Chondrocyte (in vitro differentiated cells): ENCODE measurements at regions not wholly inside any gene's neighbourhood (a gene's known extent, or its start where the extent isn't known, plus 50 kb on each side); places are given as distances from the start of the nearest gene placed in this dataset.

ENCODE experiments used
- DNase-seq: peaks from one replicate; pipeline ENCODE4 v3.0.0; 2021; ENCODE audit warnings: mixed read lengths, low spot score
- H3K27ac Mint-ChIP-seq: one replicate; pipeline ENCODE4 v1.8.0; 2021; ENCODE audit warnings: mild to moderate bottlenecking, moderate library complexity, mixed read lengths; ENCODE audit not compliant: unreplicated experiment
- H3K27me3 Mint-ChIP-seq: 2 replicates; pipeline ENCODE4 v1.8.0; 2021; ENCODE audit warnings: low read depth, mixed read lengths
- H3K36me3 Mint-ChIP-seq: 2 replicates; pipeline ENCODE4 v1.8.0; 2021; ENCODE audit warnings: low read depth, mixed read lengths
- H3K4me1 Mint-ChIP-seq: 2 replicates; pipeline ENCODE4 v1.8.0; 2021; ENCODE audit warnings: low read depth, mild to moderate bottlenecking, mixed read lengths
- H3K4me3 Mint-ChIP-seq: one replicate; pipeline ENCODE4 v1.8.0; 2021; ENCODE audit warnings: mild to moderate bottlenecking, moderate library complexity, mixed read lengths; ENCODE audit not compliant: unreplicated experiment
- H3K9me3 Mint-ChIP-seq: 2 replicates; pipeline ENCODE4 v1.8.0; 2021; ENCODE audit warnings: low read depth, mixed read lengths
- TF ChIP-seq, protein P1 (sequence below): fragments of 200-600 bp; sonication (generic); IDR thresholded peaks from 2 replicates; pipeline ENCODE4 v1.5.0; 2021; ENCODE audit warnings: antibody characterized with exemption, mild to moderate bottlenecking, moderate library complexity

DNA sequence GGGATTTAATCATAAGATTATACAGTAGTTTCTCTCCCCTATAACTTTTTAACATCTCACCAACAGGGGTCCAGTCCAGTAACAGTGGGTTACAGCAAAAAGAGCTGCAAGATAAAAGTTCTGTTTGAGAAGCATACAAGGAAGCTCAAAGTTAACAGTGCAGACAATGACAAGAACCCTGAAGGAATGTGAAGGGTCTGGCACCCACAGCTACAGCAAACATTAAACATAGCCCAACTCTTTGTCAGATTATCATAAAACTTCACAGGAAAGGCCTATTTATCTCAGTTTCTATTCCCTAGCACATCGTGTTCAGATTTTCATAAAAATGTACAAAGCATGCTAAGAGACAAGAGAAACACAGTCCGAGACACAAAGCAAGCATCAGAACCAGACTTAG, 309.4 kb downstream of the DIRAS2 start:
- Mint-ChIP-seq H3K4me1 (peaks cover 58% of the 10 kb centered on the region), H3K36me3 (peaks cover 2% of the 10 kb centered on the region), H3K27me3 (no peaks in the 10 kb centered on the region), H3K9me3 (peaks cover 2% of the 10 kb centered on the region), H3K27ac (peak overlapping the region; percentile 98), H3K4me3 (no peak overlapping the region)
- TF ChIP-seq, protein P1, sequence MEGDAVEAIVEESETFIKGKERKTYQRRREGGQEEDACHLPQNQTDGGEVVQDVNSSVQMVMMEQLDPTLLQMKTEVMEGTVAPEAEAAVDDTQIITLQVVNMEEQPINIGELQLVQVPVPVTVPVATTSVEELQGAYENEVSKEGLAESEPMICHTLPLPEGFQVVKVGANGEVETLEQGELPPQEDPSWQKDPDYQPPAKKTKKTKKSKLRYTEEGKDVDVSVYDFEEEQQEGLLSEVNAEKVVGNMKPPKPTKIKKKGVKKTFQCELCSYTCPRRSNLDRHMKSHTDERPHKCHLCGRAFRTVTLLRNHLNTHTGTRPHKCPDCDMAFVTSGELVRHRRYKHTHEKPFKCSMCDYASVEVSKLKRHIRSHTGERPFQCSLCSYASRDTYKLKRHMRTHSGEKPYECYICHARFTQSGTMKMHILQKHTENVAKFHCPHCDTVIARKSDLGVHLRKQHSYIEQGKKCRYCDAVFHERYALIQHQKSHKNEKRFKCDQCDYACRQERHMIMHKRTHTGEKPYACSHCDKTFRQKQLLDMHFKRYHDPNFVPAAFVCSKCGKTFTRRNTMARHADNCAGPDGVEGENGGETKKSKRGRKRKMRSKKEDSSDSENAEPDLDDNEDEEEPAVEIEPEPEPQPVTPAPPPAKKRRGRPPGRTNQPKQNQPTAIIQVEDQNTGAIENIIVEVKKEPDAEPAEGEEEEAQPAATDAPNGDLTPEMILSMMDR: no peak
- DNase-seq: no peak

DNA sequence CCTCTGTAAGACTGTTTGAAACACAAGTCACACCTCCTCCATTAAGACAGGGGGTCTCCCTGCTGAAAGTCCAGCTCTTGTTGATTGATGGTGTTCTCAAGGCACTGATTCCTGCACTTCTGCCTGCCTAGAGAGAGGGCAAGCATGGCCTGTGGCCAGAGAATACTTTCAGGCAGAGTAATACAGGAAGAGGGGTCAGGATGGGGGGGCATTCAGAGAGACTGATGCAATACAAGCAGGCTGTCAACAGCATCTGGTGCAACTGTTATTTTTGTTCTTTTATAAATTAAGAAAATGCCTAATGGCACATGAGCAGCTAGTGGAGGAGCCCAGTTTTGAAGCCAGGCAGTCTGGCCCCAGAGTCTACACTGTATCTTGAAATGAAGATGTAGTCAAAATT, 302.2 kb downstream of the DIRAS2 start:
- H3K27me3 Mint-ChIP-seq: no peaks in the 10 kb centered on the region
- peaks cover 59% of the 10 kb centered on the region for H3K4me1 Mint-ChIP-seq
- H3K27ac Mint-ChIP-seq: peak overlapping the region; percentile 90
- H3K9me3 Mint-ChIP-seq: peaks cover 8% of the 10 kb centered on the region
- TF ChIP-seq, protein P1: no peak
- H3K36me3 Mint-ChIP-seq: no peaks in the 10 kb centered on the region
- H3K4me3 Mint-ChIP-seq: no peak overlapping the region
- DNase-seq: no peak

DNA sequence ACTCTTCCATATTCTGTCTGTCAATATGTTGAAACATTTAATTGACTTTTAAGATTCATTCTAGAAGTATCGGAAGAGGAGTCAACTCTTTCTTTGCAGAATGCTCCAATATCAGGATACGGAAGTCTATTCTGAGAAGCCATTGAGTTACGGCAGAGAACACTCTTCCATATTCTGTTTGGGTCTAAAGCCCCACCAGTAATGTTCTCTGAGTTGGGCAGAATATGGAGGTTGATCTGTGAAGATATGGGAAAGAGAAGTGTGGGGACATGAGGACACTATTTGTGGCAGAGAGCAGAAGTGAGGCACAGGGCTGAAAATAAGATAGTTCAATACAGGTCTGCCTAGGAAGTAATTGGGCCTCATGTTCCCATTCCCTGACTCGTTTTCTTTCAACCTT, 300.0 kb downstream of the DIRAS2 start:
- Mint-ChIP-seq H3K36me3 (no peaks in the 10 kb centered on the region), H3K27me3 (no peaks in the 10 kb centered on the region), H3K4me3 (no peak overlapping the region), H3K9me3 (peaks cover 8% of the 10 kb centered on the region), H3K27ac (no peak overlapping the region), H3K4me1 (peaks cover 53% of the 10 kb centered on the region)
- no peak for DNase-seq
- TF ChIP-seq, protein P1: no peak

DNA sequence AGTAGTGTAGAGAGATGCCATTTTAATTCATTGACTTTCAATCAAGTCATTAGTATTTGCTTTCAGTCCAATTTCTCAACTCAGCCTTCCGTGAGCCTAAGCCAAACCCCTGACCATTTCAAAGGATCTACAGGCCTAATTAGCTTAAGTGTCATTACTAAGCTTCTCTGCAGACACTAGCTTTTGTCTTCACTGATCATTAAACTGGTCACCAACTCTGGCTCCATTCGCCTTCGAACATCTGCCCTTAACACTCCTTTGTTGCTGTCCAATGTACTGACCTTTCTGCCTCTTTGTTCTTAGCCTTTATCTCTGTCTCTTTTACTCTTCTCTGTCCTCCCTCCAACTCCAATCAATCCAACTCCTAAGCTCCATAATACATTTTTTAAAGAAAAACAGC, 299.3 kb downstream of the DIRAS2 start:
- H3K27ac Mint-ChIP-seq: peak overlapping the region; percentile 93
- no peaks in the 10 kb centered on the region for H3K27me3 Mint-ChIP-seq
- TF ChIP-seq, protein P1: no peak
- H3K4me3 Mint-ChIP-seq: peak overlapping the region; percentile 4
- H3K9me3 Mint-ChIP-seq: peaks cover 12% of the 10 kb centered on the region
- H3K36me3 Mint-ChIP-seq: no peaks in the 10 kb centered on the region
- H3K4me1 Mint-ChIP-seq: peaks cover 53% of the 10 kb centered on the region
- no peak for DNase-seq

DNA sequence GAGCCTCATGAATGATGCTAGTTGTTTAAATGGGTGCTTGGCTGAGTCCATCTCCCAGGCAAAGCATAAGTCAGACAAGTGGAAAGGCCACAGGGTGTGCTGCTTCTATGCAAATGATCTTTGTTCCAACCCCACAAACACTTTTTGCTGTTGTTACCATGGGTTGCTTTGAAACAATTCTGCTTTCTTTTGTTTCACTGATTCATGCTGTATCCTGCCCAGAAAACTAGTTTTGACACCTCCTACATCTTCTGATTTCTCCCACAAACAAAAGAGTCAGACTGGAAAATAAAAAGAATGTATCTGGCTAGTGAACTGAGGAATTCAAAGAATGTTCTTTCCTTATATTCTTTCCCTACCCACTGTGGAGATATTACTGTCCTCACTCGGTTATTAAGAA, 298.6 kb downstream of the DIRAS2 start:
- DNase-seq: no peak
- TF ChIP-seq, protein P1: no peak

More for the DNA sequence above, 298.6 kb downstream of the DIRAS2 start:
- Mint-ChIP-seq H3K27ac (peak overlapping the region; percentile 93), H3K9me3 (peaks cover 12% of the 10 kb centered on the region), H3K4me3 (no peak overlapping the region), H3K4me1 (peaks cover 58% of the 10 kb centered on the region), H3K27me3 (no peaks in the 10 kb centered on the region), H3K36me3 (no peaks in the 10 kb centered on the region)
